ENCODE measurements at regions not wholly inside any gene's neighbourhood (a gene's known extent, or its start where the extent isn't known, plus 50 kb on each side); places are given as distances from the start of the nearest gene placed in this dataset.

DNA sequence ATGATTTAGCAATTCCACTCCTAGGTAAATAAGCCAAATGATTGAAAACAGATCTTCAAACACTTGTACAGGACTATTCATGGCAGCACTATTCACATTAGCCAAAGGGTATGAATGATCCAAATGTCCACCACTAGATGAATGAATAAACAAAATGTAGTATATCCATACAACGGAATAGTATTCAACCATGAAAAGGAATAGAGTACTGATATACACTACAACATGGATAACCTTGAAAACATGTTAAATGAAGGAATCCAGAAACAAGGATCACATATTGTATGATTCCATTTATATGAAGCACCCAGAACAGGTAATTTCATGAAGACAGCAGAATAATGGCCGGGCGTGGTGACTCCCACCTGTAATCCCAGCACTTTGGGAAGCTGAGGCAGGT lies 78.2 kb upstream of the IGF1R start:
- H3K27me3 ChIP-seq (replicated peaks in 1 of 4; ENCODE audit: control extremely low read depth in 1 of 4, control insufficient read depth in 3 of 4, insufficient read depth in 4 of 4, low read length in 3 of 4): no peaks in the 10 kb centered on the region
- POLR2A ChIA-PET: no interaction called here
- Mint-ChIP-seq H3K9me3 (ENCODE audit: insufficient read depth) (no peaks in the 10 kb centered on the region), H3K4me1 (no peaks in the 10 kb centered on the region), H3K27me3 (peaks cover 10% of the 10 kb centered on the region), H3K27ac (no peak overlapping the region), H3K4me3 (no peak overlapping the region)
- ATAC-seq (ENCODE audit: low read depth) (no peak), DNase-seq (no peak)
- no peaks in the 10 kb centered on the region for H4K20me1 ChIP-seq (ENCODE audit: control insufficient read depth, insufficient read depth, low read length, poor library complexity, severe bottlenecking)
- no peaks in the 10 kb centered on the region for H3K9me3 ChIP-seq (ENCODE audit: control extremely low read depth in 1 of 3, control insufficient read depth in 2 of 3, insufficient read depth in 1 of 3, low read length in 2 of 3)
- H3K4me1 ChIP-seq (ENCODE audit: control insufficient read depth in 2 of 2, insufficient read depth in 2 of 2, low read length in 2 of 2): no peaks in the 10 kb centered on the region
- H3K9ac ChIP-seq (ENCODE audit: low read length): no peak overlapping the region
- TF ChIP-seq EZH2 (IDR thresholded peaks at IDR 0.05; ENCODE audit: borderline replicate concordance, insufficient read depth, low read depth, low read length, poor library complexity, severe bottlenecking): no peak
- TF ChIP-seq, protein P1, sequence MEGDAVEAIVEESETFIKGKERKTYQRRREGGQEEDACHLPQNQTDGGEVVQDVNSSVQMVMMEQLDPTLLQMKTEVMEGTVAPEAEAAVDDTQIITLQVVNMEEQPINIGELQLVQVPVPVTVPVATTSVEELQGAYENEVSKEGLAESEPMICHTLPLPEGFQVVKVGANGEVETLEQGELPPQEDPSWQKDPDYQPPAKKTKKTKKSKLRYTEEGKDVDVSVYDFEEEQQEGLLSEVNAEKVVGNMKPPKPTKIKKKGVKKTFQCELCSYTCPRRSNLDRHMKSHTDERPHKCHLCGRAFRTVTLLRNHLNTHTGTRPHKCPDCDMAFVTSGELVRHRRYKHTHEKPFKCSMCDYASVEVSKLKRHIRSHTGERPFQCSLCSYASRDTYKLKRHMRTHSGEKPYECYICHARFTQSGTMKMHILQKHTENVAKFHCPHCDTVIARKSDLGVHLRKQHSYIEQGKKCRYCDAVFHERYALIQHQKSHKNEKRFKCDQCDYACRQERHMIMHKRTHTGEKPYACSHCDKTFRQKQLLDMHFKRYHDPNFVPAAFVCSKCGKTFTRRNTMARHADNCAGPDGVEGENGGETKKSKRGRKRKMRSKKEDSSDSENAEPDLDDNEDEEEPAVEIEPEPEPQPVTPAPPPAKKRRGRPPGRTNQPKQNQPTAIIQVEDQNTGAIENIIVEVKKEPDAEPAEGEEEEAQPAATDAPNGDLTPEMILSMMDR (IDR thresholded peaks at IDR 0.05): no peak
- intact Hi-C loops (cut with micrococcal nuclease): no loop called here
- WGBS (ENCODE audit: insufficient coverage): no CpG with 5 or more reads among the region's 3 CpGs
- CTCF ChIA-PET: no interaction called here
- no peak overlapping the region for H3K4me2 ChIP-seq (replicated peaks; ENCODE audit: low read depth, low read length, poor library complexity, severe bottlenecking)
- H3K36me3 ChIP-seq (replicated peaks in 1 of 2; ENCODE audit: control extremely low read depth in 1 of 2, control insufficient read depth in 1 of 2, extremely low read depth in 1 of 2, insufficient read depth in 2 of 2, low read length in 1 of 2): no peaks in the 10 kb centered on the region
- no peak overlapping the region for H3K4me3 ChIP-seq (ENCODE audit: control extremely low read depth in 1 of 5, extremely low read depth in 1 of 5, insufficient read depth in 1 of 5, low read depth in 2 of 5, low read length in 4 of 5)
- H2AFZ ChIP-seq (ENCODE audit: insufficient read depth, low read depth, low read length, poor library complexity, severe bottlenecking): no peak overlapping the region
- H3K79me2 ChIP-seq (ENCODE audit: control insufficient read depth, insufficient read depth, low read length): no peaks in the 10 kb centered on the region
- no peak overlapping the region for H3K27ac ChIP-seq (ENCODE audit: low read length in 2 of 2)

DNA sequence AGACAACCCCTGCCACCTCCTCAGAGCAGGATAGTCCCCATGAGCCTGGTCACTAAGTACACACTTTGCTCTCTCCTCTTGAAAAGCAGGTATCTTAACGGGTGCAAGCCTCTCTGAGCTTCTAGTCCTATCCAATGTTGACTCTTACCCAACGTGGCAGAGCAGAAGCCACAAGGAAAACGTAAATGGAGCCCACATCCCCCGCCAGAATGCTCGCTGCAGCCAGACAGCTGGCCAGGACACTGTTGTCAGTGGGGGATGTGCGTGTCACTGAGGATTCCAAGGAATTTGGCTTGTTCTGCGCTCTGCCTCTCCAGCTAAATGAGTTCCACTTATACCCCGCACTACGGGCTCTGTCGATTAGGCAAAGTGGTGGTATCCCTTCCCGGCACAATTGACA lies 67.8 kb upstream of the IGF1R start:
- CTCF ChIA-PET: interaction anchor here (1.1 to 1.4 kb wide), 2 partner anchors 13 to 15 kb away, joined by 3 read pairs; no protein-coding TSS in a partner anchor
- no peaks in the 10 kb centered on the region for H4K20me1 ChIP-seq (ENCODE audit: control insufficient read depth, insufficient read depth, low read length, poor library complexity, severe bottlenecking)
- peaks cover 0 to 21% (median 9%) of the 10 kb centered on the region in 4 experiments for H3K27me3 ChIP-seq (replicated peaks in 1 of 4; ENCODE audit: control extremely low read depth in 1 of 4, control insufficient read depth in 3 of 4, insufficient read depth in 4 of 4, low read length in 3 of 4)
- no peak overlapping the region for H3K4me3 Mint-ChIP-seq
- peaks cover 41% of the 10 kb centered on the region for H3K27me3 Mint-ChIP-seq
- no peaks in the 10 kb centered on the region for H3K4me1 Mint-ChIP-seq
- H3K4me3 ChIP-seq (ENCODE audit: control extremely low read depth in 1 of 5, extremely low read depth in 1 of 5, insufficient read depth in 1 of 5, low read depth in 2 of 5, low read length in 4 of 5): no peak overlapping the region
- H3K4me1 ChIP-seq (ENCODE audit: control insufficient read depth in 2 of 2, insufficient read depth in 2 of 2, low read length in 2 of 2): no peaks in the 10 kb centered on the region
- TF ChIP-seq, protein P1 (IDR thresholded peaks at IDR 0.05): no peak
- TF ChIP-seq EZH2 (IDR thresholded peaks at IDR 0.05; ENCODE audit: borderline replicate concordance, insufficient read depth, low read depth, low read length, poor library complexity, severe bottlenecking): no peak
- POLR2A ChIA-PET: no interaction called here
- WGBS (ENCODE audit: insufficient coverage): 93% methylated on average over 5 of the region's 11 CpGs
- peaks cover 0 to 7% (median 0%) of the 10 kb centered on the region in 3 donors for H3K9me3 ChIP-seq (ENCODE audit: control extremely low read depth in 1 of 3, control insufficient read depth in 2 of 3, insufficient read depth in 1 of 3, low read length in 2 of 3)
- H3K36me3 ChIP-seq (replicated peaks in 1 of 2; ENCODE audit: control extremely low read depth in 1 of 2, control insufficient read depth in 1 of 2, extremely low read depth in 1 of 2, insufficient read depth in 2 of 2, low read length in 1 of 2): no peaks in the 10 kb centered on the region
- H3K79me2 ChIP-seq (ENCODE audit: control insufficient read depth, insufficient read depth, low read length): no peaks in the 10 kb centered on the region
- intact Hi-C loops (cut with micrococcal nuclease): no loop called here
- H3K9ac ChIP-seq (ENCODE audit: low read length): no peak overlapping the region
- no peak overlapping the region for H2AFZ ChIP-seq (ENCODE audit: insufficient read depth, low read depth, low read length, poor library complexity, severe bottlenecking)
- no peak overlapping the region for H3K27ac Mint-ChIP-seq
- H3K9me3 Mint-ChIP-seq (ENCODE audit: insufficient read depth): peaks cover 2% of the 10 kb centered on the region
- H3K4me2 ChIP-seq (replicated peaks; ENCODE audit: low read depth, low read length, poor library complexity, severe bottlenecking): no peak overlapping the region
- DNase-seq (no peak), ATAC-seq (ENCODE audit: low read depth) (no peak)
- no peak overlapping the region for H3K27ac ChIP-seq (ENCODE audit: low read length in 2 of 2)
